Stimulated activated CD4-positive, alpha-beta T cell treated with anti-CD3 and anti-CD28 coated beads, TNF-alpha, amount 100 ng/mL, for 24 hours (primary cell): ENCODE measurements at regions not wholly inside any gene's neighbourhood (a gene's known extent, or its start where the extent isn't known, plus 50 kb on each side); places are given as distances from the start of the nearest gene placed in this dataset.
"Not testable (repeated sequence)": the region's sequence is repeated elsewhere in the genome, so short reads cannot be mapped to it uniquely, and the experiment has no call there.

Source experiments
- DNase-seq, 3 experiments: peaks; one replicate each; pipeline ENCODE4 v3.0.0-alpha.2; 2020; ENCODE audit warnings: low read depth in 3 of 3

DNA sequence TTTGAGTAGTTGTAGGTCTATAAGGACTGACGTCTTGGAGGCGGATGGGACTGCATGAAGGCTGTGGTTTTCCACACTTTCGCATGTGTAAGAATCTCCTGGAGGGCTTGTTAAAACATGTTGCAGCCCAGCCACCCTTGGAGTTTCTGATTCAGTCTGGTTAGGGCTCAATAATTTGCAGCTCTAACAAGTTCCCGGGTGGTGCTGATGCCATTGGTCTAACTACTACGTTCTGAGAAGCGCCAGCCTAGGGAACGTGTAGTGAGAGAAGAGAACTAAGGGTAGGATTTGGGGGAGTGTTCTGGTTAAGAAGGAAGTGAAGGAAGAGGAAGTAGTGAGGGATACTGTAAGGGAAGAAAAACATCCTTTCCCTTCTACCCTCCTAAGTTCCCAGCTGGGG, 138.9 kb downstream of the LARP7 start:
- DNase-seq: no peak

DNA sequence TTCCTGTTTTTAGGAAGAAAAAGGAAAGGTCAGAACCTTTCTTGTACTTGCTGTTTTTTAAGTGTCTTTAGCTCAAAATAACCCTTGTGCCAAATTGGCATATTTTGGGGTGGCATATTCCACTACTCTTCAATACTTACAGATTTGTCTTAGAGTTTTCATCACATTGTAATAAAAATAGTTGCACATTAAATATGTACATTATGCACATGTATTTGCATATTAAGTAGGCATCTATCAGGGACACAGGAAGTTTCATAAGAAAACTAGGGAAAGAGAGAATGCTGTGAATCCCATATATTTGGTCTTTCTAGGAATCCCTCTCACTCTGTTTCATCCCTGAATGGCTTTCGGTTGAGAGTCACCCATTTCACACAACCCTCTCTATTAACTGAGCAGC, 139.6 kb downstream of the LARP7 start:
- no peak for DNase-seq

DNA sequence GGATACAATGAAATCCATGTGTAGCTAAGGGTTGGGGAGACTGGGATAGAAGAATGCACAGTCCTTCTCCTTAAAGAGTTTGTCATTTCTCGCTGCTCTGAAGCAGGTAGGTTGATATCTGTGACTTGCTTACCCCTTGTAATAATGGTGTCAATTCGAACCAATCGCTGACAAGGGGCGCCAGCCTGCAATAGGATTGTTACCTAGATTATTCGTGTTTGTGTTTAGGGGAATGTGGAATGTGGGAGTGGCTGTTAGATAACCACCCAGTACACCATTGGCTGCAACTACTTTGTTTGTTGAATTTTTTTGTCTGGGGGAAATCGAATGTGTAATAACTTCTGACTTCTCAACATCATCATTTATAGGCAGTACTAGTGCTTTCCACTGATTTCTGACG, 141.6 kb downstream of the LARP7 start:
- DNase-seq: no peak

DNA sequence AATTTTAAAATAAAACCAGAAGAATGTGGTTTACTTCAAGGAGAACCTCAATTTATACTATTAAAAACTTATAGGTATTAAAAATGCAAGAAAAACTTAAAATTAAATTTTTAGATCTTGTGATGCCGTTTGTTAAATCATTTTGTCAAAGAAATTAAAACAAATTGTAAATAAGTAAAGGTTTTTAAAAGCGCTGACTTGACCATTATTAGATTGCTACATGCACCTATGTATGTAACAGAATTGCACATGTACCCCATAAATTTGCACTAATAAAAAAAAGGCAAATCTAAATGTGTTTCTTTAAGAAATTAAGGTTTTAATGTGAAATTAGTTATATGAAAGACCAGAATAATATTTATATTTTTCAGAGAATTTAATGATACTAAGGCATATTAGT, 156.1 kb downstream of the LARP7 start:
- DNase-seq: no peak

DNA sequence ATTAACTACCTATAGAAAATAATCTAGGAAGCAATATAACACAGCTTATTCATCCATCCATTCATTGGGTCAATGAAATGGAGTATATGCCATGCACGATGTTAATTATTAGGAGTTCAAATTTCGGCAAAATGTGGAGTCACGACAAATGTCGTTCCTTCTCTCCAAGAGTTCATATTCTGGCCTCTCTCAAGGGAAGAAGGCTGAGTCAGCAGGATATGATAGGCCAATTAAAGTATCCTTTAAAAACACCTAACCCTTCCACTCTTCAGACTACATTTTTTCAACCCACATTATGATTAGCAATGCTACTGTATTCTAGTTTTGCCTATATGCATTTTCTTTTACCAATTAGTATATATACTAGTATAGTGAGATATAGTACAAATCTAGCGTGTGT, 163.1 kb downstream of the LARP7 start:
- no peak for DNase-seq

DNA sequence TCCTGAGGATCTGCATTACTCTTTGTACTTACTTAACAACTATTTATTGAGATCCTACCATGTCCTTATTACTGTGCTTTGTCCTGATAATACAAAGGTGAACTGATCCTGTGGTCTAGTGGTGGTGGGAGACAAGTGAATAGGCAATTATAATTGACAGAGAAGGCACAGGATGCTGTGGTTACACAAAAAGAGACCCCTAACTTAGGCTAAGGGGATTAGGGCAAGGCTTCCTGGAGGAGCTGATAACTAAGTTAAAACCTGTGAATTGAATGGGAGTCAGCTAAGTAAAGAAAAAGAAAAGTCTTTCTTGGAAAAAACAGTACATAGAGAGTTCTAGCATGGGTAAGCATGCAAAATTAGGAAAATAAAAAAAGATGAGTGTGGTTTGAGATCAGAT, 164.4 kb downstream of the LARP7 start:
- DNase-seq: no peak

DNA sequence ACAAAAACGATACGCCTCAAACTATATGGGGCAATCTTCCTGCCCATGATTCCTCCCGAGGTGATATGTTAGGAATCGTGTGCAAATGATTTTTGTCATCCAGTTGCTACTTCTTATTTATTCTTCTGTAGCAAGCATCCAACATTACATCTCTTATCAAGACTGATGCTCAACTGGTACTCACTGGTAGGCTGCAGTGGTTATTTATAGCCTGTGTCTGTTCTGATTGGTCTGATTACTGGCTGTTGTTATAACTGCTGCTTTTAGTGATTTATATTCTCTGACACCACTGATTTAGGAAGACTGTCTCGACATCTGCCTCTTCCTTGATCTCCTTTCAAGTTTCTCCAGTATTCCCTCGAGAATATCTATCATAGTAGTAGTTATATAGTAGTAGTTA, 165.8 kb downstream of the LARP7 start:
- no peak for DNase-seq

DNA sequence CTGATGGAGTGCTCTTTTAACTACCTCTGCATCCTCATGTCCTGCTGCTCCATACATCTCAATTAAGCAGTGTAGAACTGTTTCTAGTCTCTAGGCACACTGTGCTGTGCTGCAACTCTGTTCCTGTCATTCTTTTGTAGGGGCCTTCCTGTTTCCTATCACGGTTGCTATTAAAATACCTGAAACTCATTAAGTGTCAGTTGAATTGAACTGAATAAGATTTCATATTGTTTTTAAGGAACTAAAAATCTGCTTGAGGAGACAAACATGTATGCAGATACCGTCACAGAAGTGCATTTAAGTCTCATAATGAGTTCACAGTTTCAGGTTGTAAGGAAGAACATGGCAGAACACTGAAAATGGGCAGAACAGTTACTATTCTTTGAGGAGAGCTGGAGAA, 170.1 kb downstream of the LARP7 start:
- no peak for DNase-seq

DNA sequence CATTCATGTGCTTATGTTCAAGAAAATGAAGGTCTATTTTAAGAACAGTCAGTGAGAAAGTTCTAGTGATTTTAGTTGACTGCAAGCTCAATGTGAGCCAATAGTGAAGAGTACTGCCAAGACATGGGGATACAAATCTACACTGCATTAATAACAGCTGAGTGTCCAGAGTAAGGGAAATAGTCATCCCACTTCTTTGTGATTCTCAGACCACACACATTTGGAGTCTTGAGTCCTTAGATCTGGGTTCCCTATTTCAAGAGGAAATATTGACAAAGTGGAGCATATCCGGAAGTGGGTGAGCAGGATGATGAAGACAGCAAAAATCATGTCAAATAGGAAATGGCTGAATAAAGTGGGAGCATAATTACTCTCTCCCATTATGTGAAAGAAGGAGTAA, 171.1 kb downstream of the LARP7 start:
- DNase-seq: no peak

DNA sequence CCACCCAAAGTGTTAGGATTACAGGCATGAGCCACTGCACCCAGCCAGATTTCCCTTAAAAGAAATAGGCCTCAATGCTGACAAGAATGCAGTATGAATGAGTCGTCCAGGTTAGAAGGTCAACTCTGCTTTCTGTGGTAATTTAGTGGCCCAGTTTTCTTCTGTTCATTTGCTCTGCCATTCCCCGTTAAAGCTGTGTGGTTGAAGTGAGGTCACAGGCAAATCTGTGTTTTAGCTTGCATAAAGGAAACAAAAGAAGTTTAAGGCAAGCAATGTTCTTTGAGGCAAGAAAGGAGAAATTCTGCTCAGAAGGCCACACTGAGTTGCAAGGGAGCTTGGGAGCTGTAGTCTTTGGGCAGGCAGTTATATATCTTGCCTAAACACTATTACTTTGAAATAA, 176.8 kb downstream of the LARP7 start:
- no peak for DNase-seq

DNA sequence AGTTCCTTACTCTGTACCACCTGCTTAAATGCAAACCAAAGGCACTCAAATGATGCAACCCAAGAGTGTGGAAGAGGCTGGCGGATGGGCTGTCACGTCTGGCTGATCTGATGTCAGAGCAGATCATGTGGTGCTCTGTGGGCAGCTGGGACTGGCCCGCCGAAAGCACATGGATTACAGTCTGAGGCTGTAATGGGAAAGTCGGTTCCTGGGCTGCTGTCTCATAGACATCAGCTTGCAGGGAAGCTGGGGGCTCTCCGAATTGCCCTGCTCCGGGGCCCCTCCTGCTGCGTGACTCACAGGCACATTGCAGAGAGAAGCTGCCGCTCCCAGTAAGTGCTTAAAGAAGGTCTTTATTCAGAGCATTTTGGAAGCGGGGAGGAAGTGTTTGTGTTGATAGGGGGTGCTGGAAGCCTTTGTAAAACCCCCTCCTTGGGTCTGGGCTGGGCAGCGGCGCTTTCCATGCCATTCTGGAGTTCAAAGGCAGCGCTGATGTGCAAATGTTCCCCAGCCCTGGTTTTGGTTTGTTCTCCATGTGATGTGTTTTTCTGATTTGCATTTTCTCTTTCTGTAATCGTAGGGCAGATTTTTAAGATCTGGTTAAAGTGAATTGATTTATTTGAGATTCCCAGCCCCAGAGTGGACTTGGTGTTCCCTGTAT, 181.1 kb downstream of the LARP7 start:
- peak in 1 of 3 experiments; percentile 38 for DNase-seq

DNA sequence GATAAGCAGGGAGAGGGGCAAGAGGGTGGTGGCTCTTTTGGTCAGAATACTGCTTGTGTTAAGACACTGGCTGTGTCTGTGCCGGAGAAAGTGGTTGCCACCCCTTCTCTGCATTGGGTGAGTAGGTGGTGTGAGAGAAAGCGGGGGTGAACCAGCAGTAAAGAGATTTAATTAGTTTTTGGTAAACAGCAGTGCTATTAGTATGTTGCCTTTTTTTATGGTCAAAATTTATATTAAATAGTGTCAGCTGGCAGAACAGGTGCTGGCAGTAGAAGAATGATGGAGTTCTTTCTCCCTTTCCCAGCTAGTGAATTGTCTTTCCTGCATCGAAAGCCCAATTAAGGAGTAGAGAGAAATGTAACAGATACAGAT, 181.6 kb downstream of the LARP7 start:
- DNase-seq: no peak

DNA sequence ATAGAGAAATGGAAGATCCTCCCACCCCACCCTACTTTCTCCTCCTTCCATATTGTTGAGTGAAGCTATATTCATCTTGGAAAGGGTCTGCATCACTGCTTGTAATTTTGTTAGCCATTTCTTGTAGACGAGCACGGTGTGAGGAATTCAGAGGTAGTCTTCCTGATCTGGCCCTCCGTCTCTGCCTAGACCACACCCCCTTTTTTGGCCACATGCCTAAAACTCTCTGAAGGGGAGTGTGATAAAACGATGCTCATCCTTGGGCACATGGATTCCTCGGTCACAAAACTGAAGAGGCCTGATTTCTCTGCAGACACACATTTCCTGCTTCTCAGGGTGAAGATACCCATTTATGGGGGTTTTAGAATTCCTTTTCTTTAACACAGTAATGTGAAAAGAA, 182.8 kb downstream of the LARP7 start:
- DNase-seq: no peak

DNA sequence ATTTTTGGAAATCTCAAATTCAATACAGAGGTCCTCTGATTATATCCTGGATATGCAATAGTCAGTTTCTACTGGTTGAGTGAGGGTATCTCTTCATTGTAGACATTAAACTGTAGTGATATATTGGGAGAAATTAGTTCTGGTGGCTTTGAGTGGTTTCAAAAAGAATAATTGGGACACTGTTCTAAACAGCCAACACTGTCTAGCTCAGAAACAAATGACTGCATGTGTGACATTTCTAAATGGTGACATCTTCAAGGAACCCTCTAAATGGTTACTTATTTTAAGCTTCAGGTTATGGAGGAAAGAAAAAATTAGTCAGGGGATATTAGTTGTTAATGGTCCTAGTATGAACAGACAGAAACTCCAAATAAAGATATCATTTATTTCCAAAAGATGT, 186.2 kb downstream of the LARP7 start:
- DNase-seq: no peak

DNA sequence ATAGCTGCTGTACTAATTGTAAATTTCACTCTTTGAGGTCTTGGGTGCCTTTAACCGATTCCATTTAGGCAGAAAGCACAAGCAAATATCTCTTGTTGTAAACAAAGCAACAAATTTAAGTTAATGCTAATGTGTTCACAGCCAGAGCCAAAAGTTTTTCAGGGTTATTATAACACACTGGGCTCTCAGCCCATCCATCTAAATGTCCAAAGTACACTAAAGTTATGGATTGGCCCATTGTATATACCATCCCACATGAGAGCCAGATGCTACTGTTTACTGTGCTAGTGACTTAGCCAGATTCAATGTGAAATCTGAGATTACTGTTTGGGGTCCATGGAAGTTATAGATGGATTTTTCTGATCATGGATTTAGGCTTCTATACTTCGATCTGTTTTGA, 186.7 kb downstream of the LARP7 start:
- no peak for DNase-seq

DNA sequence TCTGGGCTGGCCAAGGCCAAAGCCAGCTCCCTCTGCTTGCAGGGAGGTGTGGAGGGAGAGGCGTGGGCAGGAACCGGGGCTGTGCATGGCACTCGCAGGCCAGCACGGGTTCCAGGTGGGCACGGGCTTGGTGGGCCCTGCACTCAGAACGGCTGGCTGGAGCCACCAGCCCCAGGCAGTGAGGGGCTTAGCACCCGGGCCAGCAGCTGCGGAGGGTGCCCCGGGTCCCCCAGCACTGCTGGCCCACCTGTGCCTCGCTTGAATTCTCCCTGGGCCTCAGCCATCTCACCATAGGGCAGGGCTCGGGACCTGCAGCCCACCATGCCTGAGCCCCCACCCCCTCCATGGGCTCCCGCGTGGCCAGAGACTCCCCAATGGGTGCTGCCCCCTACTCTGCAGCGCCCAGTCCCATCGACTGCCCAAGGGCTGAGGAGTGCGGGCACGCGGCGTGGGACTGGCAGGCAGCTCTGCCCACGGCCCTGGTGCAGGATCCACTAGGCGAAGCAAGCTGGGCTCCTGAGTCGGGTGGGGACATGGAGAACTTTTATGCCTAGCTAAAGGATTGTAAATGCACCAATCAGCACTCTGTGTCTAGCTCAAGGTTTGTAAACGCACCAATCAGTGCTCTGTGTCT, 193.9 kb downstream of the LARP7 start:
- DNase-seq: no peak

DNA sequence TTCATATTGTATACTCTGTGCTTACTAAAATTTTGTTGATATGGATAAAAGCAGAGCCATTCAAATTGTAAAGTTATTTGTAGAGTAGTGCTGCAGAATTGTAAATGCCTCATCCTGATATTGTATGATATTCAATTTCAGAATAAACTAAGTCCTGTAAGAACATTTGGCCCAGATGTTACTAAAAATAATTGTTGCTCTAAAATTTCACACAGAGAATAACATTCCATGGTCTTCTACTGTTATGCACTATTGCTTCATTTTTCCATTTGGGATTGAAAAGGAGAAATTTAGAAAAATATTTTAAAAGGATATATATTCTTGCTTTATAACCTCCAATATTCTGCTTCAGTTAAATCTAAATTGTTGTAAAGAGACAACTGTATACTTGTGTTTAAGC, 195.6 kb downstream of the LARP7 start:
- DNase-seq: no peak

DNA sequence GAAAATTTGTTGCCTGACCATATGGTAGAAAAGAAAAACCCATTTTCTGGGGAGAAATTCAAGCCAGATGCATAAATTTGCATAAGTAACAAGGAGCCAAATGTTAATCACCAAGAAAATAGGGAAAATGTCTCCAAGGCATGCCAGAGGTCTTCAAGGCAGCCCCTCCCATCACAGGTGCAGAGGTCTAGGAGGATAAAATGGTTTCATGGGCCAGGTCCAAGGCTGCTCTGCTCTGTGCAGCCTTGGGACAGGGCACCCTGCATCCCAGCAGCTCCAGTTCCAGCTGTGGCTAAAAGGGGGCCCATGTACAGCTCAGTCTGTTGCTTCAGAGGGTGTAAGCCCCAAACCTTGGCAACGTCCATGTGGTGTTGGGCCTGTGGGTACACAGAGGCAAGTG, 200.0 kb downstream of the LARP7 start:
- DNase-seq: no peak

DNA sequence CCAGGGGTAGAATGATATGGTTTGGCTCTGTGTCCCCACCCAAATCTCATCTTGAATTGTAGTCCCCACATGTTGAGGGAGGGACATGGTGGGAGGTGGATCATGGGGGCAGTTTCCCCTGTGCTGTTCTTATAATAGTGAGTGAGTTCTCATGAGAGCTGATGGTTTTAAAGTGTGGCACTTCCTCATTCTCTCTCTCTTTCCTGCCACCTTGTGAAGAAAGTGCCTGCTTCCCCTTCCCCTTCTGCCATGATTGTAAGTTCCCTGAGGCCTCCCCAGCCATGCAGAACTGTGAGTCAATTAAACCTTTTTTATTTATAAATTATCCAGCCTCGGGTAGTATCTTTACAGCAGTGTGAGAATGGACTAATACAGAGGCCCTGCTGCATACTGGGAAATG, 201.1 kb downstream of the LARP7 start:
- not testable (repeated sequence) for DNase-seq

DNA sequence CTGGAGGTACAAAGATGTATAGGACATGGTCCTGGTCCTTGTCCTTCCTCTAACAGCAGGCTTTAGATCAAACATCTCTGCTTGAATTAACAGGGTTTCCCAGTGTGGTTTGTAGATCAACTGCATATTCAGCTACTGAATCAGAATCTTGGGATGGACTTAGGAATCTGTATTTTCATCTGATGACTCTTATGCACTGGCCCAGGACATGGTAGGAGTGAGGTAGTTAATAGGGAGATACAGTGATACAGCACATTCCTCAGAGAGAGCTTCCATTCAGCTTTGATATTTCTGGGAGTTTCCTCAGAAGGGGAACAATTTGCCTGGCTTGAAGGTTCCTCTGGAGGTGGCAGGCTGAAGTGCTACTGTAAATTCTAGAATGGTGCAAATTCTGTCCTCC, 203.1 kb downstream of the LARP7 start:
- no peak for DNase-seq

DNA sequence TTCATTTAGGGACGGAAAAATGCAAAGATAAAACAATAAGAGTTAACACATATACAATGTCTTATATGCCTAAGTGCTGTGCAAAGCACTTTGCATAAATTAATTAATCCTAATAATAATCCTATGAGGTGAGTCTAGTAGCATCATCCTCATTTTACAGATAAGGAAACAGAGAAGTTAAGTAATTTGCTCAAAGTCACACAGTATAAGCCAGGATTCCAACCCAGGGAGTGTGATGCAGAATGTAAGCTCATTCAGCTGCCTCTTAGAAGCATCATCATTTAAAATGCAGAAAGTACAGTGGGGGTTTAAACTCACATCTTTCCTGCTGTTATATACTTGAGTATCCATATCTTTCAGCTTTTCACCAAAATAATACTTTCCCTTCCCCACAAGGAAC, 203.7 kb downstream of the LARP7 start:
- DNase-seq: no peak

DNA sequence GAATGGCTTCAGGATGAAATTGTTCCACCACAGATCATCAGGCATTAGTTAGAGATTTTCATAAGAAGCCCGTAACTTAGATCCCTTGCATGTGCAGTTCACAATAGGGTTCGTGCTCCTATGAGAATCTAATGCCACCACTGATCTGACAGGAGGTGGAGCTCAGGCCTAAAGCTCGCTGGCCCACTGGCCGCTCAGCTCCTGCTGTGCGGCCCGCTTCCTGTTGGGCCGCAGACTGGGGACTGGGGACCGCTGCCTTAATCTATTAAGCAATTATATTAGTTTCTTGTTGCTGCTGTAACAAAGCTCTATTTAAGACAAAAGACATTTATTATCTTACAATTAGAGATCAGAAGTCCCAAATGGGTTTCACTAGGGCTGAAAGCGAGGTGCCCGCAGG, 205.6 kb downstream of the LARP7 start:
- DNase-seq: no peak

DNA sequence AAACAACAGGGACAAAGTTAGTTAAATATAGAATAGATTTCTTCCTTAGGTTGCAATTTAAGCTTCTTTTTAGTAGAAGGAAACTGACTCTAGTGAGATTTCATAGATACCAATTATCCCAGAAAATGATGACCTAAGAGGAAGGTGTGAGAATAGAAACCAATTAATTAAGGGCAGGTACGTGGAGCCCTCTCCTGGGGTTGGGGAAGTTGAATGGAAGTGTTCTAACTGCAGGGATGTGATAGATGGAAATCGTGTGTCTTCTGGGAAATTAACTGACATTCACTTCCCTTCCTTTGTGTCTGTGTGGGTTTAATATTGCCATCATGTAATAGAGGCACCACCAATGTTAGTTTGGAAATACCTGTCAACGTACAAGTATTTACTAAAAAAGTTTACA, 204.1 kb upstream of the ANK2 start:
- no peak for DNase-seq

DNA sequence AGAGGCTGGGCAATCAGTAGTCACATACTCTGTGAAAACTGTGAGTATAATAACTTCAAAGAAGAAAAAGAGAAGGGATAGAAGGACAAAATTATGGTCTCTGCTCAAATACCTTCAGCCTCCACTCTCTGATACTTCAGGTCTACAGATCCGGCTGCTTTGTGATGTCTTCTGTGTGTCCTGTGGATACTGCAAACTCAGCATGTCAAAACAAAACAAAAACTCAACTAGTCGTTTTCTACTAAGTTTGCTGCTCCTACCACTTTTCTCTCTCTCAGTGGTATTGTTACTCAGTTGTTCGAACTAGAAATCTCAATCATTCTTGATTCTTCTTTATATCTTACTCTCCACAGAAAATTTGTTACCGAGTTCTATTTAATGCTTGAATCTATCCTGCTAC, 202.4 kb upstream of the ANK2 start:
- no peak for DNase-seq
